Activated CD8-positive, alpha-beta T cell treated with anti-CD3 and anti-CD28 coated beads, Interleukin-2, amount 10 ng/mL, durations not matched to agents 7 days and 5 days (primary cell): ENCODE measurements at regions not wholly inside any gene's neighbourhood (a gene's known extent, or its start where the extent isn't known, plus 50 kb on each side); places are given as distances from the start of the nearest gene placed in this dataset.
"Not testable (repeated sequence)": the region's sequence is repeated elsewhere in the genome, so short reads cannot be mapped to it uniquely, and the experiment has no call there.

Experiments used
- ATAC-seq: fragments of 150-1000 bp; cut with Tn5 transposase; one replicate; pipeline ENCODE4 v1.10.0; 2021; ENCODE audit warnings: moderate library complexity
- CTCF ChIA-PET: fragments of 350-600 bp; sonication (Branson Sonifier 250); formaldehyde crosslinking; loops from one replicate; lab custom pipeline; 2021; ENCODE audit warnings: antibody characterized with exemption; lab: Charles Lee
- POLR2A ChIA-PET: fragments of 350-600 bp; sonication (Branson Sonifier 250); formaldehyde crosslinking; loops from one replicate; lab custom pipeline; 2021; ENCODE audit warnings: antibody characterized with exemption; lab: Charles Lee
- DNase-seq: peaks from one replicate; pipeline ENCODE4 v3.0.0-alpha.2; 2020
- H3K27ac Mint-ChIP-seq: one replicate; pipeline ENCODE4 v1.8.0; 2021; ENCODE audit warnings: mild to moderate bottlenecking, mixed read lengths
- H3K27me3 Mint-ChIP-seq: one replicate; pipeline ENCODE4 v1.8.0; 2021; ENCODE audit warnings: low read depth, mixed read lengths
- H3K36me3 Mint-ChIP-seq: one replicate; pipeline ENCODE4 v1.8.0; 2021; ENCODE audit warnings: low read depth, mixed read lengths
- H3K4me1 Mint-ChIP-seq: one replicate; pipeline ENCODE4 v1.8.0; 2021; ENCODE audit warnings: low read depth, mixed read lengths
- H3K4me3 Mint-ChIP-seq: one replicate; pipeline ENCODE4 v1.8.0; 2021; ENCODE audit warnings: mild to moderate bottlenecking, mixed read lengths
- H3K9me3 Mint-ChIP-seq: one replicate; pipeline ENCODE4 v1.8.0; 2022; ENCODE audit warnings: mixed read lengths; ENCODE audit not compliant: insufficient read depth

GRCh38 chr5:104845541-104845940 is 1283.0 kb upstream of the NUDT12 start:
- ATAC-seq (no peak), DNase-seq (no peak)
- POLR2A ChIA-PET = no interaction called here
- Mint-ChIP-seq H3K27me3 (no peaks in the 10 kb centered on the region), H3K27ac (no peak overlapping the region), H3K9me3 (peaks cover 18% of the 10 kb centered on the region), H3K4me1 (no peaks in the 10 kb centered on the region), H3K4me3 (no peak overlapping the region), H3K36me3 (no peaks in the 10 kb centered on the region)
- CTCF ChIA-PET = no interaction called here

GRCh38 chr5:104843822-104844221 is 1281.2 kb upstream of the NUDT12 start:
- POLR2A ChIA-PET = no interaction called here
- no peaks in the 10 kb centered on the region for H3K27me3 Mint-ChIP-seq

GRCh38 chr5:104840284-104840683 is 1277.7 kb upstream of the NUDT12 start:
- ChIA-PET POLR2A (no interaction called here), CTCF (no interaction called here)
- Mint-ChIP-seq H3K4me1 (no peaks in the 10 kb centered on the region), H3K27ac (no peak overlapping the region), H3K9me3 (peaks cover 18% of the 10 kb centered on the region), H3K4me3 (no peak overlapping the region), H3K36me3 (no peaks in the 10 kb centered on the region), H3K27me3 (no peaks in the 10 kb centered on the region)
- DNase-seq = no peak
- ATAC-seq = no peak

More at GRCh38 chr5:104843822-104844221, 1281.2 kb upstream of the NUDT12 start:
- ATAC-seq = no peak
- Mint-ChIP-seq H3K27ac (no peak overlapping the region), H3K4me1 (no peaks in the 10 kb centered on the region), H3K9me3 (peaks cover 18% of the 10 kb centered on the region), H3K36me3 (no peaks in the 10 kb centered on the region), H3K4me3 (no peak overlapping the region)
- CTCF ChIA-PET = no interaction called here
- DNase-seq = no peak

- H3K27ac Mint-ChIP-seq, DNase-seq, H3K27me3 Mint-ChIP-seq, H3K4me1 Mint-ChIP-seq, H3K36me3 Mint-ChIP-seq, ATAC-seq, H3K4me3 Mint-ChIP-seq, POLR2A ChIA-PET, CTCF ChIA-PET: not testable (repeated sequence)
- peaks cover 32% of the 10 kb centered on the region for H3K9me3 Mint-ChIP-seq
Observed at GRCh38 chr5:104831515-104831914, 1268.9 kb upstream of the NUDT12 start.

- no peak for ATAC-seq
- H3K36me3 Mint-ChIP-seq = no peaks in the 10 kb centered on the region
- POLR2A ChIA-PET = no interaction called here
Observed at GRCh38 chr5:104821606-104822005, 1259.0 kb upstream of the NUDT12 start.

GRCh38 chr5:104817127-104817526 is 1254.5 kb upstream of the NUDT12 start:
- POLR2A ChIA-PET = no interaction called here
- Mint-ChIP-seq H3K4me3 (no peak overlapping the region), H3K9me3 (peaks cover 3% of the 10 kb centered on the region), H3K36me3 (no peaks in the 10 kb centered on the region), H3K27me3 (no peaks in the 10 kb centered on the region), H3K4me1 (no peaks in the 10 kb centered on the region), H3K27ac (no peak overlapping the region)
- DNase-seq (no peak), ATAC-seq (no peak)
- CTCF ChIA-PET = no interaction called here

More at GRCh38 chr5:104821606-104822005, 1259.0 kb upstream of the NUDT12 start:
- Mint-ChIP-seq H3K9me3 (no peaks in the 10 kb centered on the region), H3K27me3 (no peaks in the 10 kb centered on the region), H3K4me3 (no peak overlapping the region), H3K4me1 (no peaks in the 10 kb centered on the region), H3K27ac (no peak overlapping the region)
- CTCF ChIA-PET = no interaction called here
- no peak for DNase-seq

GRCh38 chr5:104815212-104815611 is 1252.6 kb upstream of the NUDT12 start:
- no peaks in the 10 kb centered on the region for H3K36me3 Mint-ChIP-seq
- no peak for DNase-seq
- CTCF ChIA-PET = no interaction called here
- peaks cover 3% of the 10 kb centered on the region for H3K9me3 Mint-ChIP-seq
- no peak overlapping the region for H3K4me3 Mint-ChIP-seq
- H3K27me3 Mint-ChIP-seq = no peaks in the 10 kb centered on the region
- no peak overlapping the region for H3K27ac Mint-ChIP-seq
- H3K4me1 Mint-ChIP-seq = no peaks in the 10 kb centered on the region
- no peak for ATAC-seq
- POLR2A ChIA-PET = no interaction called here

- H3K4me3 Mint-ChIP-seq = no peak overlapping the region
- no peaks in the 10 kb centered on the region for H3K4me1 Mint-ChIP-seq
- H3K27ac Mint-ChIP-seq = no peak overlapping the region
- DNase-seq = no peak
- H3K27me3 Mint-ChIP-seq = no peaks in the 10 kb centered on the region
- no peaks in the 10 kb centered on the region for H3K36me3 Mint-ChIP-seq
- CTCF ChIA-PET = no interaction called here
- H3K9me3 Mint-ChIP-seq = peaks cover 7% of the 10 kb centered on the region
- no peak for ATAC-seq
- POLR2A ChIA-PET = no interaction called here
Observed at GRCh38 chr5:104800440-104801048, 1238.0 kb upstream of the NUDT12 start.

GRCh38 chr5:104793755-104794080 is 1231.1 kb upstream of the NUDT12 start:
- Mint-ChIP-seq H3K4me1 (no peaks in the 10 kb centered on the region), H3K4me3 (no peak overlapping the region), H3K36me3 (no peaks in the 10 kb centered on the region), H3K27ac (no peak overlapping the region), H3K27me3 (no peaks in the 10 kb centered on the region), H3K9me3 (no peaks in the 10 kb centered on the region)
- ATAC-seq = no peak
- CTCF ChIA-PET = no interaction called here
- POLR2A ChIA-PET = no interaction called here
- DNase-seq = no peak

GRCh38 chr5:104793031-104793754 is 1230.6 kb upstream of the NUDT12 start:
- CTCF ChIA-PET = no interaction called here
- DNase-seq (no peak), ATAC-seq (no peak)
- H3K27me3 Mint-ChIP-seq = no peaks in the 10 kb centered on the region
- H3K9me3 Mint-ChIP-seq = no peaks in the 10 kb centered on the region
- no peak overlapping the region for H3K27ac Mint-ChIP-seq
- no peaks in the 10 kb centered on the region for H3K4me1 Mint-ChIP-seq
- no peaks in the 10 kb centered on the region for H3K36me3 Mint-ChIP-seq
- no peak overlapping the region for H3K4me3 Mint-ChIP-seq
- POLR2A ChIA-PET = no interaction called here

GRCh38 chr5:104789366-104789765 is 1226.8 kb upstream of the NUDT12 start:
- Mint-ChIP-seq H3K27me3 (no peaks in the 10 kb centered on the region), H3K36me3 (no peaks in the 10 kb centered on the region), H3K4me3 (no peak overlapping the region), H3K27ac (no peak overlapping the region), H3K9me3 (peaks cover 8% of the 10 kb centered on the region), H3K4me1 (no peaks in the 10 kb centered on the region)
- ChIA-PET CTCF (no interaction called here), POLR2A (no interaction called here)
- ATAC-seq (no peak), DNase-seq (no peak)

- POLR2A ChIA-PET = no interaction called here
- CTCF ChIA-PET = no interaction called here
- H3K27ac Mint-ChIP-seq = no peak overlapping the region
Observed at GRCh38 chr5:104785097-104785496, 1222.5 kb upstream of the NUDT12 start.

More at GRCh38 chr5:104785097-104785496, 1222.5 kb upstream of the NUDT12 start:
- Mint-ChIP-seq H3K4me3 (no peak overlapping the region), H3K9me3 (peaks cover 14% of the 10 kb centered on the region), H3K27me3 (no peaks in the 10 kb centered on the region), H3K4me1 (no peaks in the 10 kb centered on the region), H3K36me3 (no peaks in the 10 kb centered on the region)
- no peak for ATAC-seq
- no peak for DNase-seq
